Natural killer cell (primary cell): ENCODE measurements at regions not wholly inside any gene's neighbourhood (a gene's known extent, or its start where the extent isn't known, plus 50 kb on each side); places are given as distances from the start of the nearest gene placed in this dataset.

ENCODE experiments used
- ATAC-seq, 3 donors: fragments of 150-1000 bp in 2 of 3; fragments of 200-7000 bp in 1 of 3; cut with Tn5 transposase; 1 replicate in 1 of 3; 2 replicates in 2 of 3; pipeline ENCODE4 v1.10.0; 2021; ENCODE audit warnings: mild to moderate bottlenecking in 2 of 3, moderate library complexity in 2 of 3
- DNase-seq, 2 donors: peaks; one replicate each; pipeline versions ENCODE4 v3.0.0 to v3.0.0-alpha.2; 2013 to 2021; ENCODE audit warnings: mixed read lengths in 1 of 2
- H3K27ac ChIP-seq: one replicate; pipeline ENCODE4 v1.5.1; 2013; ENCODE audit warnings: mild to moderate bottlenecking, low read length
- H3K27me3 ChIP-seq: one replicate; pipeline ENCODE4 v1.6.1; 2013; ENCODE audit warnings: low read length; ENCODE audit not compliant: control insufficient read depth, insufficient read depth
- H3K36me3 ChIP-seq: one replicate; pipeline ENCODE4 v1.6.1; 2013; ENCODE audit warnings: low read length; ENCODE audit not compliant: control insufficient read depth, insufficient read depth
- H3K4me1 ChIP-seq: one replicate; pipeline ENCODE4 v1.6.1; 2013; ENCODE audit warnings: low read length; ENCODE audit not compliant: control insufficient read depth, insufficient read depth
- H3K4me3 ChIP-seq: one replicate; pipeline ENCODE4 v1.5.1; 2013; ENCODE audit warnings: low read length
- H3K9me3 ChIP-seq: one replicate; pipeline ENCODE4 v1.6.1; 2013; ENCODE audit warnings: low read length; ENCODE audit not compliant: control insufficient read depth, insufficient read depth
- H3K27ac Mint-ChIP-seq, 2 donors: one replicate each; pipeline ENCODE4 v1.8.0; 2022; ENCODE audit warnings: mild to moderate bottlenecking in 2 of 2, mixed read lengths in 2 of 2, moderate library complexity in 1 of 2
- H3K27me3 Mint-ChIP-seq, 2 donors: one replicate each; pipeline ENCODE4 v1.8.0; 2022; ENCODE audit warnings: low read depth in 2 of 2, mixed read lengths in 2 of 2
- H3K36me3 Mint-ChIP-seq: one replicate; pipeline ENCODE4 v1.8.0; 2022; ENCODE audit warnings: mixed read lengths
- H3K4me1 Mint-ChIP-seq, 2 donors: one replicate each; pipeline ENCODE4 v1.8.0; 2022; ENCODE audit warnings: mixed read lengths in 2 of 2
- H3K4me3 Mint-ChIP-seq: one replicate; pipeline ENCODE4 v1.8.0; 2022; ENCODE audit warnings: mild to moderate bottlenecking, moderate library complexity, mixed read lengths
- H3K9me3 Mint-ChIP-seq, 2 donors: one replicate each; pipeline ENCODE4 v1.8.0; 2022; ENCODE audit warnings: mixed read lengths in 2 of 2
- WGBS: methylation state at CpG from one replicate; pipeline ENCODE4 v1.1.7; 2013; ENCODE audit warnings: missing lambda C conversion rate; ENCODE audit not compliant: insufficient coverage; 5-methylcytosine and 5-hydroxymethylcytosine counted together
- intact Hi-C: fragments of 100-400 bp; cut with micrococcal nuclease; formaldehyde crosslinking; loops from one replicate; pipeline ENCODE4 v1.14.2; 2022
- TF ChIP-seq, protein P1 (sequence below): fragments of 200-600 bp; IDR thresholded peaks from one replicate; pipeline ENCODE4 v1.8.0; 2022; ENCODE audit warnings: antibody characterized with exemption

DNA sequence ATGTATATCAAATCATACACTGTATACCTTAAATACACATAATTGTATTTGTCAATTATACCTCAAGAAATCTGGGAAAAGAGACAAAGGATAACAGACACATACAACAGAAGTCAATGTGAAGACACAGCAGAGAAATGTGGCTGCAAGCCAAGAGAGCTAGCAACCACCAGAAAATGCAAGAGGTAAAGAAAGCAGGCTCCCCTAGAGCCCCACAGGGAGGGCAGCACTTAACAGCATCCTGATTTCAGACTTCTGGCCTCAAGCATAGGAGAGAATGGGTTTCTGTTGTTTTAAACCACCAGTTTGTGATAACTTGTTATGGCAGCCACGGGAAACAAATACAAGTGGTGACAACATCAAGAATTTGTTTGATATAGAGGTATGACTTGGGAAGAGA lies 1197.2 kb downstream of the SORCS1 start:
- H3K27me3 ChIP-seq, result no peaks in the 10 kb centered on the region
- intact Hi-C loops, result no loop called here
- Mint-ChIP-seq H3K36me3 (no peaks in the 10 kb centered on the region), H3K4me1 (no peaks in the 10 kb centered on the region), H3K27ac (no peak overlapping the region), H3K9me3 (peaks cover 6 to 7% of the 10 kb centered on the region in 2 donors), H3K4me3 (no peak overlapping the region), H3K27me3 (no peaks in the 10 kb centered on the region)
- H3K27ac ChIP-seq, result no peak overlapping the region
- no peaks in the 10 kb centered on the region for H3K36me3 ChIP-seq
- TF ChIP-seq, protein P1, sequence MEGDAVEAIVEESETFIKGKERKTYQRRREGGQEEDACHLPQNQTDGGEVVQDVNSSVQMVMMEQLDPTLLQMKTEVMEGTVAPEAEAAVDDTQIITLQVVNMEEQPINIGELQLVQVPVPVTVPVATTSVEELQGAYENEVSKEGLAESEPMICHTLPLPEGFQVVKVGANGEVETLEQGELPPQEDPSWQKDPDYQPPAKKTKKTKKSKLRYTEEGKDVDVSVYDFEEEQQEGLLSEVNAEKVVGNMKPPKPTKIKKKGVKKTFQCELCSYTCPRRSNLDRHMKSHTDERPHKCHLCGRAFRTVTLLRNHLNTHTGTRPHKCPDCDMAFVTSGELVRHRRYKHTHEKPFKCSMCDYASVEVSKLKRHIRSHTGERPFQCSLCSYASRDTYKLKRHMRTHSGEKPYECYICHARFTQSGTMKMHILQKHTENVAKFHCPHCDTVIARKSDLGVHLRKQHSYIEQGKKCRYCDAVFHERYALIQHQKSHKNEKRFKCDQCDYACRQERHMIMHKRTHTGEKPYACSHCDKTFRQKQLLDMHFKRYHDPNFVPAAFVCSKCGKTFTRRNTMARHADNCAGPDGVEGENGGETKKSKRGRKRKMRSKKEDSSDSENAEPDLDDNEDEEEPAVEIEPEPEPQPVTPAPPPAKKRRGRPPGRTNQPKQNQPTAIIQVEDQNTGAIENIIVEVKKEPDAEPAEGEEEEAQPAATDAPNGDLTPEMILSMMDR, result no peak
- H3K9me3 ChIP-seq, result no peaks in the 10 kb centered on the region
- H3K4me1 ChIP-seq, result no peaks in the 10 kb centered on the region
- no peak overlapping the region for H3K4me3 ChIP-seq
- WGBS, result 60% methylated on average over 1 of the region's 1 CpG
- ATAC-seq (no peak), DNase-seq (no peak)

DNA sequence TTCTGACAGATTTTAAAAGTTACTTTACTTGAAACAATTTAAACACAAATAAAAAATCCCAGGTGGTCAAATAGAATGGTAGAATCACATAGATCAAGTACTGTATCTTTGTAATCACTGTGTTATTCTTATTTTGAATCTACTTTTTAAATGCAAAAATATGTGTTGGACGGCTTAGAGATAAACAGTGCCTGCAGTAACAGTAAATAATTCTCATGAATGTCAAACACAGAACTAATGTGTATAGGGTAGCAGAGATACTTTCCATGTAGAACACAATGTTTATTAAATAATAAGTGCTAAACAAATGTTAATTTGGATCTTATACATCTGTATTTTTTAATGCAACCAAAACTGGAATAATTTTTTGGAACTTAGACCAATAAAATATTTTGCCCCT lies 1199.4 kb downstream of the SORCS1 start:
- H3K4me1 ChIP-seq, result no peaks in the 10 kb centered on the region
- TF ChIP-seq, protein P1, result no peak
- intact Hi-C loops, result no loop called here
- H3K27ac Mint-ChIP-seq, result no peak overlapping the region
- H3K9me3 Mint-ChIP-seq, result peaks cover 4 to 8% of the 10 kb centered on the region in 2 donors
- no peak overlapping the region for H3K27ac ChIP-seq
- no peaks in the 10 kb centered on the region for H3K36me3 ChIP-seq
- no CpG with 5 or more reads among the region's 1 CpG for WGBS
- no peaks in the 10 kb centered on the region for H3K27me3 Mint-ChIP-seq
- H3K4me1 Mint-ChIP-seq, result no peaks in the 10 kb centered on the region
- no peak overlapping the region for H3K4me3 ChIP-seq
- H3K9me3 ChIP-seq, result no peaks in the 10 kb centered on the region
- no peaks in the 10 kb centered on the region for H3K36me3 Mint-ChIP-seq
- H3K27me3 ChIP-seq, result no peaks in the 10 kb centered on the region
- ATAC-seq, result no peak
- H3K4me3 Mint-ChIP-seq, result no peak overlapping the region
- DNase-seq, result no peak

DNA sequence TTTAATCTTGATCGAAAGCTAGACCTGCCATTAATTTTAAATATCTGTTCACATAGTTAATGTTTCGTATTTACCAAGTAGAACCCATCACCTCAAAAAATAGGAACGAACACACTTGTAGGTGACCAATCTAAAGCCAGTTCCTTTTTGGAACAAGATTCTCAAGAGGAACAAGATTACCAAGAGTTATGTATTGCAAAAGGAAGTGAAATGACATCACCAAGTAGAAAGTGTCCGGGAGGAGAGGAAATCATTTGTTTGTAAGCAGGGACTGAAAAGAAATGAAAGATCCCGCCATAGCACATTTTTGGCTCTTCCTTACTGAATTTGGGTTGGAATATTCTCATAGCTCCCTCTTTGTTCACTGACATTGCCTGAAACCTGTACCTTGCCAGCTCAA lies 1200.5 kb downstream of the SORCS1 start:
- intact Hi-C loops, result no loop called here
- Mint-ChIP-seq H3K36me3 (no peaks in the 10 kb centered on the region), H3K9me3 (peaks cover 4 to 8% of the 10 kb centered on the region in 2 donors), H3K27me3 (no peaks in the 10 kb centered on the region), H3K4me1 (no peaks in the 10 kb centered on the region), H3K27ac (no peak overlapping the region), H3K4me3 (no peak overlapping the region)
- ATAC-seq (no peak), DNase-seq (no peak)
- WGBS, result 49% methylated on average over 4 of the region's 5 CpGs
- Histone ChIP-seq H3K4me3 (no peak overlapping the region), H3K36me3 (no peaks in the 10 kb centered on the region), H3K4me1 (no peaks in the 10 kb centered on the region), H3K27ac (no peak overlapping the region), H3K27me3 (no peaks in the 10 kb centered on the region), H3K9me3 (no peaks in the 10 kb centered on the region)
- TF ChIP-seq, protein P1, result no peak

DNA sequence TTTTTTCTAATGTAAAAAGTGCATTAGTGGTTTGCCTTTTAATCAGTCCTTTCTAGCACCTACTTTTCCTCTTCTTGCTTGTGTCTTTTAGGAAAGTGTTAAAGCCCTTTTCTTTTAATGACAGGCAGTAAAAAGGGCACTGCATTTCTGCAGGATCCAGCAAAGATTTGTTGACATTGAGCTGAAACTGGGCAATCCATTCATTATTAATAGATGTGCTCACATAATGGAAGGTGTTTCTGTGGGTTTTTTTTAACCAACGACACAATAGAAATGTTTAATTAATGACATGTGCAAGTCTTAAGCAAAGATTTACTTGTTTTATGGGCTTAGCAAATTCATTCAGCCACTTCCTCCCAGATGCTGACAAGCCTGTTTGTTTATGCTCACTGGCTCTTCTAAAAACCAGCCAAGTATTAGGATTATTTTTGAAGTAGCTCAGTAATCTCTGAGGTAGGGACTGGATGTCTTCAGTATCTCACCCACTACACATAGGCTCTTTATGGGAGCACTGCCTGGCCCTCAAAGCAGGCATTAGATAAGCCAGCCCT lies 1201.1 kb downstream of the SORCS1 start:
- H3K27ac ChIP-seq, result no peak overlapping the region
- no peak overlapping the region for H3K4me3 ChIP-seq
- TF ChIP-seq, protein P1, result no peak
- H3K4me1 ChIP-seq, result no peaks in the 10 kb centered on the region
- no peaks in the 10 kb centered on the region for H3K9me3 ChIP-seq
- no peak for ATAC-seq
- intact Hi-C loops, result no loop called here
- Mint-ChIP-seq H3K27ac (no peak overlapping the region), H3K4me3 (no peak overlapping the region), H3K4me1 (no peaks in the 10 kb centered on the region), H3K27me3 (no peaks in the 10 kb centered on the region), H3K36me3 (no peaks in the 10 kb centered on the region), H3K9me3 (peaks cover 4 to 8% of the 10 kb centered on the region in 2 donors)
- no peaks in the 10 kb centered on the region for H3K36me3 ChIP-seq
- DNase-seq, result no peak
- WGBS, result 17% methylated on average over 1 of the region's 1 CpG
- H3K27me3 ChIP-seq, result no peaks in the 10 kb centered on the region
